ENCODE measurements at regions not wholly inside any gene's neighbourhood (a gene's known extent, or its start where the extent isn't known, plus 50 kb on each side); places are given as distances from the start of the nearest gene placed in this dataset.
A peak's percentile ranks its signal among the peaks of the same experiment; 100 is the strongest.

- no peak for TF ChIP-seq EZH2 (IDR thresholded peaks at IDR 0.05; ENCODE audit: borderline replicate concordance, low read length)
- TF ChIP-seq, protein P1, sequence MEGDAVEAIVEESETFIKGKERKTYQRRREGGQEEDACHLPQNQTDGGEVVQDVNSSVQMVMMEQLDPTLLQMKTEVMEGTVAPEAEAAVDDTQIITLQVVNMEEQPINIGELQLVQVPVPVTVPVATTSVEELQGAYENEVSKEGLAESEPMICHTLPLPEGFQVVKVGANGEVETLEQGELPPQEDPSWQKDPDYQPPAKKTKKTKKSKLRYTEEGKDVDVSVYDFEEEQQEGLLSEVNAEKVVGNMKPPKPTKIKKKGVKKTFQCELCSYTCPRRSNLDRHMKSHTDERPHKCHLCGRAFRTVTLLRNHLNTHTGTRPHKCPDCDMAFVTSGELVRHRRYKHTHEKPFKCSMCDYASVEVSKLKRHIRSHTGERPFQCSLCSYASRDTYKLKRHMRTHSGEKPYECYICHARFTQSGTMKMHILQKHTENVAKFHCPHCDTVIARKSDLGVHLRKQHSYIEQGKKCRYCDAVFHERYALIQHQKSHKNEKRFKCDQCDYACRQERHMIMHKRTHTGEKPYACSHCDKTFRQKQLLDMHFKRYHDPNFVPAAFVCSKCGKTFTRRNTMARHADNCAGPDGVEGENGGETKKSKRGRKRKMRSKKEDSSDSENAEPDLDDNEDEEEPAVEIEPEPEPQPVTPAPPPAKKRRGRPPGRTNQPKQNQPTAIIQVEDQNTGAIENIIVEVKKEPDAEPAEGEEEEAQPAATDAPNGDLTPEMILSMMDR (IDR thresholded peaks at IDR 0.05; ENCODE audit: low read length) = no peak
- H3K27me3 ChIP-seq (ENCODE audit: insufficient read depth, low read length) = no peaks in the 10 kb centered on the region
- peaks cover 9% of the 10 kb centered on the region for H3K4me1 ChIP-seq (ENCODE audit: insufficient read depth, low read length, severe bottlenecking)
- no peaks in the 10 kb centered on the region for H3K79me2 ChIP-seq (ENCODE audit: insufficient read depth, low read length)
- H3K36me3 ChIP-seq (ENCODE audit: insufficient read depth, low read length) = no peaks in the 10 kb centered on the region
- no peaks in the 10 kb centered on the region for H4K20me1 ChIP-seq (ENCODE audit: insufficient read depth, low read length)
- H3K9me3 ChIP-seq (ENCODE audit: low read length) = no peaks in the 10 kb centered on the region
- H2AFZ ChIP-seq (ENCODE audit: low read length) = no peak overlapping the region
- no peaks in the 10 kb centered on the region for H3F3A ChIP-seq (ENCODE audit: insufficient read depth, low read length)
- H3K9ac ChIP-seq (ENCODE audit: low read length) = no peak overlapping the region
- no peak overlapping the region for H3K4me3 ChIP-seq (ENCODE audit: low read depth, low read length, poor library complexity, severe bottlenecking)
- no peak overlapping the region for H3K4me2 ChIP-seq (ENCODE audit: low read length)
- no peak overlapping the region for H3K27ac ChIP-seq (ENCODE audit: low read depth, low read length, poor library complexity, severe bottlenecking)
- no peaks in the 10 kb centered on the region for H3K9me2 ChIP-seq (ENCODE audit: low read depth, low read length)
These were observed 83.5 kb upstream of the LIPC start for GRCh38 chr15:58348095-58348812.

GRCh38 chr15:58352026-58352929, 79.5 kb upstream of the LIPC start:
- Histone ChIP-seq H3K79me2 (ENCODE audit: insufficient read depth, low read length) (no peaks in the 10 kb centered on the region), H3K27ac (ENCODE audit: low read depth, low read length, poor library complexity, severe bottlenecking) (no peak overlapping the region), H3K4me2 (ENCODE audit: low read length) (no peak overlapping the region), H3K4me1 (ENCODE audit: insufficient read depth, low read length, severe bottlenecking) (peaks cover 32% of the 10 kb centered on the region), H2AFZ (ENCODE audit: low read length) (no peak overlapping the region), H3K9me3 (ENCODE audit: low read length) (no peaks in the 10 kb centered on the region), H3K36me3 (ENCODE audit: insufficient read depth, low read length) (no peaks in the 10 kb centered on the region), H3F3A (ENCODE audit: insufficient read depth, low read length) (no peaks in the 10 kb centered on the region), H4K20me1 (ENCODE audit: insufficient read depth, low read length) (no peaks in the 10 kb centered on the region), H3K27me3 (ENCODE audit: insufficient read depth, low read length) (no peaks in the 10 kb centered on the region), H3K4me3 (ENCODE audit: low read depth, low read length, poor library complexity, severe bottlenecking) (no peak overlapping the region), H3K9ac (ENCODE audit: low read length) (no peak overlapping the region), H3K9me2 (ENCODE audit: low read depth, low read length) (no peaks in the 10 kb centered on the region)
- TF ChIP-seq, protein P1 (IDR thresholded peaks at IDR 0.05; ENCODE audit: low read length) = no peak
- no peak for TF ChIP-seq EZH2 (IDR thresholded peaks at IDR 0.05; ENCODE audit: borderline replicate concordance, low read length)

DNA sequence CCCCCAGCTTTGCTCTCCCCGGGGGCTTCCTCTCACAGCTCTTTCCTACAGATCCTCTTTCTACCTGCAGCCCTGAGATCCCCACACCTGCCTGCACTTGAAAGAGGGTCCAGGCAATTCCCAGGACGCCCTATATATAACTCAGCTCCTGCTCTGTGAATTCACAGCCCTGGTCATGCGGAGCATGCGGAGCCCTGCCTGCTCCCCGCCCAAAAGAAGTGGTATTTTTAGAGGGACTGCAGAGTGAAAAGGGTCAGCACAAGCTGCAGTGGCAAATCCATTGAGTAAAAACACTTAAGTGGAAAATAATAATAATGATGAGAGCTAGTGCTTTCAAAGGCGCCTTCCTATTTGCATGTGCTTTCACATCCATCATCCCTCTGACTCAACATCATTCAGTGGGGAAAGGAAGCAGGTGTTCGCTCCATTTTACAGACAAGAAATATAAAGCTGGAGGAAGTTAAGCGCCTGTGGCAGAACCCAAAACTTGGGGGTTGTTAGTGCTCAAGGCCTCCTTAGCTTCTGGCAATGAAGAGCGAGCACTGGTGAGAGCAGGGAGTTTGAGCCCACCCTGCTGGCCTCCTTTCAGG, 76.3 kb upstream of the LIPC start:
- no peaks in the 10 kb centered on the region for H3K79me2 ChIP-seq (ENCODE audit: insufficient read depth, low read length)
- H3K9me3 ChIP-seq (ENCODE audit: low read length) = no peaks in the 10 kb centered on the region
- no peak for TF ChIP-seq EZH2 (IDR thresholded peaks at IDR 0.05; ENCODE audit: borderline replicate concordance, low read length)
- TF ChIP-seq, protein P1 (IDR thresholded peaks at IDR 0.05; ENCODE audit: low read length) = no peak
- no peak overlapping the region for H2AFZ ChIP-seq (ENCODE audit: low read length)
- H3F3A ChIP-seq (ENCODE audit: insufficient read depth, low read length) = no peaks in the 10 kb centered on the region
- no peaks in the 10 kb centered on the region for H3K27me3 ChIP-seq (ENCODE audit: insufficient read depth, low read length)
- peak overlapping the region; percentile 58 for H3K4me2 ChIP-seq (ENCODE audit: low read length)
- no peak overlapping the region for H3K4me3 ChIP-seq (ENCODE audit: low read depth, low read length, poor library complexity, severe bottlenecking)
- H3K9me2 ChIP-seq (ENCODE audit: low read depth, low read length) = no peaks in the 10 kb centered on the region
- H3K36me3 ChIP-seq (ENCODE audit: insufficient read depth, low read length) = no peaks in the 10 kb centered on the region
- H3K4me1 ChIP-seq (ENCODE audit: insufficient read depth, low read length, severe bottlenecking) = peaks cover 41% of the 10 kb centered on the region
- H4K20me1 ChIP-seq (ENCODE audit: insufficient read depth, low read length) = no peaks in the 10 kb centered on the region
- peak overlapping the region; percentile 25 for H3K9ac ChIP-seq (ENCODE audit: low read length)
- peak overlapping the region; percentile 46 for H3K27ac ChIP-seq (ENCODE audit: low read depth, low read length, poor library complexity, severe bottlenecking)
